ENCODE measurements at regions not wholly inside any gene's neighbourhood (a gene's known extent, or its start where the extent isn't known, plus 50 kb on each side); places are given as distances from the start of the nearest gene placed in this dataset.

- peaks cover 2% of the 10 kb centered on the region for H3K9me3 Mint-ChIP-seq
- no peaks in the 10 kb centered on the region for H3K27me3 Mint-ChIP-seq
- H3K36me3 Mint-ChIP-seq: no peaks in the 10 kb centered on the region
- no peak overlapping the region for H3K27ac Mint-ChIP-seq
- ATAC-seq (ENCODE audit: low read depth): no peak
- DNase-seq: no peak
- H3K4me3 Mint-ChIP-seq: no peak overlapping the region
- POLR2A ChIA-PET: no interaction called here
- H3K4me1 Mint-ChIP-seq: no peaks in the 10 kb centered on the region
Measured at GRCh38 chr3:83039422-83039821, 1278.0 kb upstream of the GBE1 start.

GRCh38 chr3:83035704-83036010 lies 1274.2 kb upstream of the GBE1 start:
- no peak overlapping the region for H3K27ac Mint-ChIP-seq
- H3K9me3 Mint-ChIP-seq: peaks cover 2% of the 10 kb centered on the region
- no peaks in the 10 kb centered on the region for H3K4me1 Mint-ChIP-seq
- no peak for DNase-seq
- POLR2A ChIA-PET: no interaction called here
- H3K4me3 Mint-ChIP-seq: no peak overlapping the region
- no peak for ATAC-seq (ENCODE audit: low read depth)
- no peaks in the 10 kb centered on the region for H3K36me3 Mint-ChIP-seq
- H3K27me3 Mint-ChIP-seq: no peaks in the 10 kb centered on the region

GRCh38 chr3:83034806-83035703 lies 1273.6 kb upstream of the GBE1 start:
- POLR2A ChIA-PET: no interaction called here
- Mint-ChIP-seq H3K9me3 (peaks cover 2% of the 10 kb centered on the region), H3K4me3 (no peak overlapping the region), H3K27ac (no peak overlapping the region), H3K27me3 (no peaks in the 10 kb centered on the region), H3K4me1 (no peaks in the 10 kb centered on the region), H3K36me3 (no peaks in the 10 kb centered on the region)
- DNase-seq (no peak), ATAC-seq (ENCODE audit: low read depth) (no peak)

GRCh38 chr3:83033133-83033532 lies 1271.7 kb upstream of the GBE1 start:
- Mint-ChIP-seq H3K27ac (no peak overlapping the region), H3K4me1 (no peaks in the 10 kb centered on the region), H3K4me3 (no peak overlapping the region), H3K27me3 (no peaks in the 10 kb centered on the region), H3K36me3 (no peaks in the 10 kb centered on the region), H3K9me3 (peaks cover 2% of the 10 kb centered on the region)
- no peak for ATAC-seq (ENCODE audit: low read depth)
- no peak for DNase-seq
- POLR2A ChIA-PET: no interaction called here

- no peaks in the 10 kb centered on the region for H3K4me1 Mint-ChIP-seq
- POLR2A ChIA-PET: no interaction called here
Measured at GRCh38 chr3:83023086-83023485, 1261.6 kb upstream of the GBE1 start.

GRCh38 chr3:83011481-83011880 lies 1250.0 kb upstream of the GBE1 start:
- Mint-ChIP-seq H3K4me3 (no peak overlapping the region), H3K27ac (no peak overlapping the region), H3K36me3 (no peaks in the 10 kb centered on the region), H3K4me1 (no peaks in the 10 kb centered on the region), H3K9me3 (no peaks in the 10 kb centered on the region), H3K27me3 (no peaks in the 10 kb centered on the region)
- POLR2A ChIA-PET: no interaction called here
- no peak for ATAC-seq (ENCODE audit: low read depth)
- no peak for DNase-seq

More at GRCh38 chr3:83023086-83023485, 1261.6 kb upstream of the GBE1 start:
- no peaks in the 10 kb centered on the region for H3K36me3 Mint-ChIP-seq
- no peak overlapping the region for H3K4me3 Mint-ChIP-seq
- H3K27ac Mint-ChIP-seq: no peak overlapping the region
- no peaks in the 10 kb centered on the region for H3K27me3 Mint-ChIP-seq
- ATAC-seq (ENCODE audit: low read depth) (no peak), DNase-seq (no peak)
- peaks cover 2% of the 10 kb centered on the region for H3K9me3 Mint-ChIP-seq

GRCh38 chr3:83003917-83004316 lies 1242.5 kb upstream of the GBE1 start:
- no peak for DNase-seq
- H3K27ac Mint-ChIP-seq: no peak overlapping the region
- H3K4me3 Mint-ChIP-seq: no peak overlapping the region
- no peak for ATAC-seq (ENCODE audit: low read depth)
- no peaks in the 10 kb centered on the region for H3K4me1 Mint-ChIP-seq
- H3K36me3 Mint-ChIP-seq: no peaks in the 10 kb centered on the region
- H3K27me3 Mint-ChIP-seq: no peaks in the 10 kb centered on the region
- H3K9me3 Mint-ChIP-seq: no peaks in the 10 kb centered on the region
- POLR2A ChIA-PET: no interaction called here

GRCh38 chr3:83002869-83003445 lies 1241.5 kb upstream of the GBE1 start:
- H3K36me3 Mint-ChIP-seq: no peaks in the 10 kb centered on the region
- ATAC-seq (ENCODE audit: low read depth): no peak

GRCh38 chr3:82999777-83000176 lies 1238.3 kb upstream of the GBE1 start:
- no peak for DNase-seq
- Mint-ChIP-seq H3K27ac (no peak overlapping the region), H3K4me1 (no peaks in the 10 kb centered on the region), H3K27me3 (no peaks in the 10 kb centered on the region), H3K9me3 (peaks cover 4% of the 10 kb centered on the region), H3K4me3 (no peak overlapping the region), H3K36me3 (no peaks in the 10 kb centered on the region)
- no peak for ATAC-seq (ENCODE audit: low read depth)
- POLR2A ChIA-PET: no interaction called here

More at GRCh38 chr3:83002869-83003445, 1241.5 kb upstream of the GBE1 start:
- no peak for DNase-seq
- POLR2A ChIA-PET: no interaction called here
- H3K4me1 Mint-ChIP-seq: no peaks in the 10 kb centered on the region
- no peaks in the 10 kb centered on the region for H3K27me3 Mint-ChIP-seq
- H3K9me3 Mint-ChIP-seq: no peaks in the 10 kb centered on the region
- H3K27ac Mint-ChIP-seq: no peak overlapping the region
- no peak overlapping the region for H3K4me3 Mint-ChIP-seq

GRCh38 chr3:82978368-82978767 lies 1216.9 kb upstream of the GBE1 start:
- ATAC-seq (ENCODE audit: low read depth) (no peak), DNase-seq (no peak)
- Mint-ChIP-seq H3K4me3 (no peak overlapping the region), H3K27me3 (no peaks in the 10 kb centered on the region), H3K9me3 (peaks cover 5% of the 10 kb centered on the region), H3K36me3 (no peaks in the 10 kb centered on the region), H3K27ac (no peak overlapping the region), H3K4me1 (no peaks in the 10 kb centered on the region)
- POLR2A ChIA-PET: no interaction called here

GRCh38 chr3:82977871-82978270 lies 1216.4 kb upstream of the GBE1 start:
- no peaks in the 10 kb centered on the region for H3K27me3 Mint-ChIP-seq
- no peak overlapping the region for H3K27ac Mint-ChIP-seq
- no peaks in the 10 kb centered on the region for H3K36me3 Mint-ChIP-seq

GRCh38 chr3:82973791-82974190 lies 1212.3 kb upstream of the GBE1 start:
- no peak for DNase-seq
- no peak overlapping the region for H3K27ac Mint-ChIP-seq
- no peaks in the 10 kb centered on the region for H3K36me3 Mint-ChIP-seq
- H3K9me3 Mint-ChIP-seq: peaks cover 1% of the 10 kb centered on the region
- no peak overlapping the region for H3K4me3 Mint-ChIP-seq
- ATAC-seq (ENCODE audit: low read depth): no peak
- POLR2A ChIA-PET: no interaction called here
- H3K4me1 Mint-ChIP-seq: no peaks in the 10 kb centered on the region
- H3K27me3 Mint-ChIP-seq: no peaks in the 10 kb centered on the region

More at GRCh38 chr3:82977871-82978270, 1216.4 kb upstream of the GBE1 start:
- POLR2A ChIA-PET: no interaction called here
- Mint-ChIP-seq H3K9me3 (peaks cover 2% of the 10 kb centered on the region), H3K4me3 (no peak overlapping the region), H3K4me1 (no peaks in the 10 kb centered on the region)
- DNase-seq (no peak), ATAC-seq (ENCODE audit: low read depth) (no peak)

GRCh38 chr3:82960379-82960778 lies 1198.9 kb upstream of the GBE1 start:
- no peak for DNase-seq
- Mint-ChIP-seq H3K27me3 (no peaks in the 10 kb centered on the region), H3K36me3 (no peaks in the 10 kb centered on the region), H3K27ac (no peak overlapping the region), H3K9me3 (no peaks in the 10 kb centered on the region), H3K4me3 (no peak overlapping the region), H3K4me1 (no peaks in the 10 kb centered on the region)
- POLR2A ChIA-PET: no interaction called here
- no peak for ATAC-seq (ENCODE audit: low read depth)

- H3K36me3 Mint-ChIP-seq: no peaks in the 10 kb centered on the region
- POLR2A ChIA-PET: no interaction called here
- ATAC-seq (ENCODE audit: low read depth) (no peak), DNase-seq (no peak)
- no peaks in the 10 kb centered on the region for H3K4me1 Mint-ChIP-seq
- H3K4me3 Mint-ChIP-seq: no peak overlapping the region
- no peak overlapping the region for H3K27ac Mint-ChIP-seq
- H3K9me3 Mint-ChIP-seq: peaks cover 2% of the 10 kb centered on the region
- no peaks in the 10 kb centered on the region for H3K27me3 Mint-ChIP-seq
Measured at GRCh38 chr3:82957696-82958095, 1196.3 kb upstream of the GBE1 start.
